MCF 10A (cell line): ENCODE measurements at regions not wholly inside any gene's neighbourhood (a gene's known extent, or its start where the extent isn't known, plus 50 kb on each side); places are given as distances from the start of the nearest gene placed in this dataset.

Source experiments
- BruUV-seq: library from RNA; stranded (reverse); fragments of 400-500 nt; replicated peaks from 2 replicates; lab custom pipeline; 2021; lab: Mats Ljungman, UMichigan
- CTCF ChIA-PET: fragments of 300-600 bp; sonication (Branson Sonifier 250); formaldehyde crosslinking; extraction: SDS; loops from one replicate; lab custom pipeline; 2021; ENCODE audit warnings: antibody characterized with exemption, inconsistent platforms; lab: Yijun Ruan, JAX
- POLR2A ChIA-PET: fragments of 300-600, 350-650 bp; sonication (Branson Sonifier 250); formaldehyde crosslinking; extraction: SDS; loops from one replicate; lab custom pipeline; 2020; ENCODE audit warnings: antibody characterized with exemption, inconsistent platforms; lab: Yijun Ruan, JAX
- DNase-seq: peaks from one replicate; pipeline ENCODE4 v3.0.0-alpha.2; 2018; ENCODE audit not compliant: unreplicated experiment
- H3K27ac Mint-ChIP-seq: one replicate; pipeline ENCODE4 v1.8.0; 2022; ENCODE audit warnings: mild to moderate bottlenecking, low read depth, mixed read lengths; ENCODE audit not compliant: unreplicated experiment
- H3K27me3 Mint-ChIP-seq: one replicate; pipeline ENCODE4 v1.8.0; 2022; ENCODE audit warnings: mixed read lengths; ENCODE audit not compliant: insufficient read depth, unreplicated experiment
- H3K36me3 Mint-ChIP-seq: one replicate; pipeline ENCODE4 v1.8.0; 2022; ENCODE audit warnings: mild to moderate bottlenecking, moderate library complexity, mixed read lengths; ENCODE audit not compliant: insufficient read depth, unreplicated experiment
- H3K4me1 Mint-ChIP-seq: one replicate; pipeline ENCODE4 v1.8.0; 2022; ENCODE audit warnings: mixed read lengths; ENCODE audit not compliant: insufficient read depth, unreplicated experiment
- H3K4me3 Mint-ChIP-seq: one replicate; pipeline ENCODE4 v1.8.0; 2022; ENCODE audit warnings: mild to moderate bottlenecking, moderate library complexity, mixed read lengths; ENCODE audit not compliant: unreplicated experiment
- H3K9me3 Mint-ChIP-seq: one replicate; pipeline ENCODE4 v1.8.0; 2022; ENCODE audit warnings: mixed read lengths; ENCODE audit not compliant: unreplicated experiment
- CTCF ChIP-seq: fragments of 200-600 bp; IDR thresholded peaks from one replicate; pipeline ENCODE4 v1.8.0; 2022; ENCODE audit warnings: antibody characterized with exemption, mild to moderate bottlenecking; ENCODE audit not compliant: unreplicated experiment
- intact Hi-C: fragments of 100-400 bp; cut with micrococcal nuclease; formaldehyde crosslinking; loops from 2 replicates; pipeline ENCODE4 v1.14.1; 2022

GRCh38 chr22:44399906-44400762, 87.4 kb upstream of the SHISAL1 start:
- H3K9me3 Mint-ChIP-seq, result no peaks in the 10 kb centered on the region
- no peaks in the 10 kb centered on the region for H3K36me3 Mint-ChIP-seq
- DNase-seq, result no peak
- TF ChIP-seq CTCF, result no peak
- BruUV-seq, result no TSS peak
- peaks cover 5% of the 10 kb centered on the region for H3K4me1 Mint-ChIP-seq
- ChIA-PET POLR2A (no interaction called here), CTCF (no interaction called here)
- H3K4me3 Mint-ChIP-seq, result no peak overlapping the region
- H3K27me3 Mint-ChIP-seq, result peaks cover 33% of the 10 kb centered on the region
- intact Hi-C loops, result no loop called here
- H3K27ac Mint-ChIP-seq, result no peak overlapping the region

GRCh38 chr22:44398856-44399837, 86.4 kb upstream of the SHISAL1 start:
- H3K4me3 Mint-ChIP-seq, result no peak overlapping the region
- DNase-seq, result no peak
- no TSS peak for BruUV-seq
- H3K27me3 Mint-ChIP-seq, result peaks cover 34% of the 10 kb centered on the region
- no peak for TF ChIP-seq CTCF
- POLR2A ChIA-PET, result no interaction called here
- H3K9me3 Mint-ChIP-seq, result no peaks in the 10 kb centered on the region
- CTCF ChIA-PET, result no interaction called here
- peaks cover 5% of the 10 kb centered on the region for H3K4me1 Mint-ChIP-seq
- intact Hi-C loops, result no loop called here
- no peaks in the 10 kb centered on the region for H3K36me3 Mint-ChIP-seq
- no peak overlapping the region for H3K27ac Mint-ChIP-seq

GRCh38 chr22:44396727-44397722, 84.3 kb upstream of the SHISAL1 start:
- no TSS peak for BruUV-seq
- ChIA-PET POLR2A (interaction anchor here (0.7 kb wide), 1 partner anchor 224 kb away, joined by 3 read pairs; no protein-coding TSS in a partner anchor), CTCF (no interaction called here)
- Mint-ChIP-seq H3K27me3 (peaks cover 24% of the 10 kb centered on the region), H3K9me3 (no peaks in the 10 kb centered on the region), H3K27ac (no peak overlapping the region), H3K4me3 (no peak overlapping the region), H3K36me3 (no peaks in the 10 kb centered on the region), H3K4me1 (peaks cover 10% of the 10 kb centered on the region)
- no peak for DNase-seq
- TF ChIP-seq CTCF, result no peak
- intact Hi-C loops, result no loop called here
